Neuronal stem cell (in vitro differentiated cells): ENCODE measurements at regions not wholly inside any gene's neighbourhood (a gene's known extent, or its start where the extent isn't known, plus 50 kb on each side); places are given as distances from the start of the nearest gene placed in this dataset.

Experiments used
- DNase-seq: peaks from one replicate; pipeline ENCODE4 v3.0.0-alpha.2; 2013; ENCODE audit warnings: low spot score
- H2AFZ ChIP-seq: one replicate; pipeline ENCODE4 v1.6.1; 2013; ENCODE audit warnings: mild to moderate bottlenecking, low read length, inconsistent platforms
- H2AK5ac ChIP-seq: 2 replicates; pipeline ENCODE4 v1.6.1; 2013; ENCODE audit warnings: low read depth, mild to moderate bottlenecking, inconsistent platforms, low read length, moderate library complexity, mixed read lengths
- H2BK120ac ChIP-seq: 2 replicates; pipeline ENCODE4 v1.6.1; 2013; ENCODE audit warnings: low read depth, mild to moderate bottlenecking, inconsistent platforms, low read length, moderate library complexity, mixed read lengths
- H2BK12ac ChIP-seq: one replicate; pipeline ENCODE4 v1.6.1; 2013; ENCODE audit warnings: low read length, inconsistent platforms
- H2BK15ac ChIP-seq: 2 replicates; pipeline ENCODE4 v1.6.1; 2013; ENCODE audit warnings: mild to moderate bottlenecking, low read length, inconsistent platforms, mixed read lengths
- H2BK5ac ChIP-seq: one replicate; pipeline ENCODE4 v1.6.1; 2013; ENCODE audit warnings: inconsistent platforms, mild to moderate bottlenecking, low read length, moderate library complexity
- H3K14ac ChIP-seq: one replicate; pipeline ENCODE4 v1.6.1; 2013; ENCODE audit warnings: low read length, inconsistent platforms
- H3K18ac ChIP-seq: 2 replicates; pipeline ENCODE4 v1.6.1; 2013; ENCODE audit warnings: low read length, inconsistent platforms
- H3K23ac ChIP-seq: 2 replicates; pipeline ENCODE4 v1.6.1; 2013; ENCODE audit warnings: low read depth, mild to moderate bottlenecking, mixed read lengths, low read length, inconsistent platforms; ENCODE audit not compliant: poor library complexity
- H3K27ac ChIP-seq: replicated peaks from 3 replicates; pipeline ENCODE4 v1.5.1; 2013; ENCODE audit warnings: low read length, inconsistent platforms
- H3K27me3 ChIP-seq, 3 experiments: 2 replicates each; pipeline ENCODE4 v1.6.1; 2013; ENCODE audit warnings: low read length in 3 of 3, mild to moderate bottlenecking in 2 of 3, inconsistent platforms in 1 of 3, low read depth in 1 of 3, mixed read lengths in 1 of 3, moderate library complexity in 1 of 3; ENCODE audit not compliant: control insufficient read depth in 3 of 3, insufficient read depth in 3 of 3
- H3K36me3 ChIP-seq, 2 donors: replicated peaks in 1 of 2; 2 replicates each; pipeline ENCODE4 v1.6.1; 2013; ENCODE audit warnings: low read length in 2 of 2; ENCODE audit not compliant: control insufficient read depth in 2 of 2, insufficient read depth in 2 of 2
- H3K4ac ChIP-seq: 2 replicates; pipeline ENCODE4 v1.6.1; 2013; ENCODE audit warnings: inconsistent platforms, mild to moderate bottlenecking, low read length, moderate library complexity
- H3K4me1 ChIP-seq, 2 donors: 1 replicate in 1 of 2; 2 replicates in 1 of 2; pipeline ENCODE4 v1.6.1; 2013; ENCODE audit warnings: low read length in 2 of 2, low read depth in 1 of 2; ENCODE audit not compliant: control insufficient read depth in 2 of 2, insufficient read depth in 1 of 2
- H3K4me2 ChIP-seq: one replicate; pipeline ENCODE4 v1.6.1; 2013; ENCODE audit warnings: mild to moderate bottlenecking, low read length, inconsistent platforms; ENCODE audit not compliant: insufficient read depth, poor library complexity, severe bottlenecking
- H3K4me3 ChIP-seq, 2 donors: 2 replicates each; pipeline ENCODE4 v1.5.1; 2013; ENCODE audit warnings: low read length in 2 of 2, mild to moderate bottlenecking in 2 of 2, inconsistent platforms in 1 of 2, moderate library complexity in 1 of 2
- H3K79me1 ChIP-seq: one replicate; pipeline ENCODE4 v1.6.1; 2013; ENCODE audit warnings: low read depth, mild to moderate bottlenecking, inconsistent platforms, low read length, moderate library complexity
- H3K9ac ChIP-seq: one replicate; pipeline ENCODE4 v1.6.1; 2013; ENCODE audit warnings: mild to moderate bottlenecking, low read depth, low read length, inconsistent platforms; ENCODE audit not compliant: poor library complexity
- H3K9me3 ChIP-seq, 2 donors: replicated peaks in 1 of 2; 2 replicates each; pipeline versions ENCODE3 to v1.6.1; 2013; ENCODE audit warnings: low read length in 2 of 2, mild to moderate bottlenecking in 2 of 2, inconsistent platforms in 1 of 2, low read depth in 1 of 2, mixed read lengths in 1 of 2, moderate library complexity in 1 of 2; ENCODE audit not compliant: control insufficient read depth in 2 of 2, insufficient read depth in 1 of 2
- H4K8ac ChIP-seq: one replicate; pipeline ENCODE4 v1.6.1; 2013; ENCODE audit warnings: low read depth, mild to moderate bottlenecking, inconsistent platforms, low read length, moderate library complexity
- H4K91ac ChIP-seq: one replicate; pipeline ENCODE4 v1.6.1; 2013; ENCODE audit warnings: low read length, low read depth, mild to moderate bottlenecking, inconsistent platforms; ENCODE audit not compliant: poor library complexity
- WGBS, 2 donors: extraction: QIAGEN DNeasy Blood & Tissue Kit; methylation state at CpG; one replicate each; pipeline ENCODE4 v1.1.7; 2013; ENCODE audit warnings: missing lambda C conversion rate in 2 of 2, mixed read lengths in 1 of 2; ENCODE audit not compliant: insufficient read length in 2 of 2, insufficient replicate concordance in 1 of 2; ENCODE audit errors: extremely low coverage in 2 of 2; 5-methylcytosine and 5-hydroxymethylcytosine counted together

- H2AK5ac ChIP-seq = no peak overlapping the region
Measured at GRCh38 chr15:26449291-26449690, 323.6 kb downstream of the GABRB3 start.

GRCh38 chr15:26443321-26443720 lies 329.5 kb downstream of the GABRB3 start:
- no peak for DNase-seq
- Histone ChIP-seq H3K4me2 (no peak overlapping the region), H3K4me1 (peaks cover 0 to 6% of the 10 kb centered on the region in 2 donors), H2BK120ac (no peak overlapping the region), H3K27me3 (no peaks in the 10 kb centered on the region), H3K27ac (no peak overlapping the region), H2BK5ac (no peak overlapping the region), H3K9me3 (peaks cover 0 to 5% of the 10 kb centered on the region in 2 donors), H4K91ac (no peak overlapping the region), H3K36me3 (no peaks in the 10 kb centered on the region), H3K4me3 (no peak overlapping the region), H3K79me1 (no peaks in the 10 kb centered on the region), H3K9ac (no peak overlapping the region), H2BK12ac (no peak overlapping the region), H3K18ac (no peak overlapping the region), H3K23ac (no peak overlapping the region), H3K4ac (no peak overlapping the region), H3K14ac (no peak overlapping the region), H4K8ac (no peak overlapping the region), H2BK15ac (no peak overlapping the region), H2AFZ (no peak overlapping the region), H2AK5ac (peak overlapping the region; percentile 16)
- whole genome bisulfite sequencing, 2 donors = no CpG with 5 or more reads among the region's 4 CpGs

More at GRCh38 chr15:26449291-26449690, 323.6 kb downstream of the GABRB3 start:
- Histone ChIP-seq H3K9me3 (no peaks in the 10 kb centered on the region), H3K79me1 (no peaks in the 10 kb centered on the region), H3K4ac (no peak overlapping the region), H3K4me2 (no peak overlapping the region), H3K9ac (no peak overlapping the region), H2BK12ac (no peak overlapping the region), H3K4me3 (no peak overlapping the region), H3K23ac (no peak overlapping the region), H4K91ac (no peak overlapping the region), H3K4me1 (peaks cover 0 to 3% of the 10 kb centered on the region in 2 donors), H2BK120ac (no peak overlapping the region), H3K18ac (no peak overlapping the region), H3K14ac (no peak overlapping the region), H2AFZ (no peak overlapping the region), H2BK5ac (no peak overlapping the region), H3K27me3 (no peaks in the 10 kb centered on the region), H3K27ac (no peak overlapping the region), H4K8ac (no peak overlapping the region), H3K36me3 (no peaks in the 10 kb centered on the region), H2BK15ac (no peak overlapping the region)
- WGBS, 2 donors = no CpG with 5 or more reads among the region's 7 CpGs
- peak; percentile 8 for DNase-seq

GRCh38 chr15:26442680-26443079 lies 330.2 kb downstream of the GABRB3 start:
- H3K14ac ChIP-seq = no peak overlapping the region
- no peak for DNase-seq
- no CpG with 5 or more reads among the region's 5 CpGs for WGBS, 2 donors

GRCh38 chr15:26439681-26440080 lies 333.2 kb downstream of the GABRB3 start:
- Histone ChIP-seq H3K9me3 (peaks cover 0 to 5% of the 10 kb centered on the region in 2 donors), H2AFZ (no peak overlapping the region), H3K23ac (no peak overlapping the region), H3K4me1 (peaks cover 0 to 12% of the 10 kb centered on the region in 2 donors), H4K91ac (no peak overlapping the region), H4K8ac (no peak overlapping the region), H3K9ac (no peak overlapping the region), H3K79me1 (no peaks in the 10 kb centered on the region), H2BK5ac (no peak overlapping the region), H3K4ac (no peak overlapping the region), H3K4me2 (no peak overlapping the region), H3K27me3 (no peaks in the 10 kb centered on the region), H2AK5ac (no peak overlapping the region), H3K27ac (no peak overlapping the region), H2BK120ac (no peak overlapping the region), H3K14ac (no peak overlapping the region), H2BK15ac (no peak overlapping the region), H2BK12ac (no peak overlapping the region), H3K36me3 (no peaks in the 10 kb centered on the region), H3K4me3 (no peak overlapping the region), H3K18ac (no peak overlapping the region)
- no CpG with 5 or more reads among the region's 3 CpGs for WGBS, 2 donors
- no peak for DNase-seq

More at GRCh38 chr15:26442680-26443079, 330.2 kb downstream of the GABRB3 start:
- no peaks in the 10 kb centered on the region for H3K27me3 ChIP-seq
- H3K4ac ChIP-seq = no peak overlapping the region
- no peak overlapping the region for H3K18ac ChIP-seq
- H3K79me1 ChIP-seq = no peaks in the 10 kb centered on the region
- H3K4me1 ChIP-seq = peaks cover 0 to 10% of the 10 kb centered on the region in 2 donors
- H3K36me3 ChIP-seq = no peaks in the 10 kb centered on the region
- H2AFZ ChIP-seq = no peak overlapping the region
- no peak overlapping the region for H4K91ac ChIP-seq
- H4K8ac ChIP-seq = no peak overlapping the region
- H3K23ac ChIP-seq = no peak overlapping the region
- H2BK12ac ChIP-seq = no peak overlapping the region
- no peak overlapping the region for H2BK120ac ChIP-seq
- H2BK5ac ChIP-seq = no peak overlapping the region
- no peak overlapping the region for H2BK15ac ChIP-seq
- H2AK5ac ChIP-seq = no peak overlapping the region
- H3K4me2 ChIP-seq = no peak overlapping the region
- no peak overlapping the region for H3K9ac ChIP-seq
- no peak overlapping the region for H3K27ac ChIP-seq
- H3K4me3 ChIP-seq = no peak overlapping the region
- H3K9me3 ChIP-seq = peaks cover 0 to 5% of the 10 kb centered on the region in 2 donors
